Esophagus squamous epithelium (tissue), 5 donors: ENCODE measurements at regions not wholly inside any gene's neighbourhood (a gene's known extent, or its start where the extent isn't known, plus 50 kb on each side); places are given as distances from the start of the nearest gene placed in this dataset.
"Not testable (repeated sequence)": the region's sequence is repeated elsewhere in the genome, so short reads cannot be mapped to it uniquely, and the experiment has no call there.

Source experiments
- DNase-seq: peaks from one replicate; lab custom pipeline; 2025; lab: John Stamatoyannopoulos, UW
- H3K27ac ChIP-seq, 4 donors: fragments of 200-600 bp; sonication (generic); one replicate each; pipeline ENCODE4 v1.5.1; 2016 to 2019; ENCODE audit warnings: mild to moderate bottlenecking in 1 of 4
- H3K27me3 ChIP-seq, 4 donors: fragments of 200-600 bp; sonication (generic); 1 replicate in 3 of 4; 2 replicates in 1 of 4; pipeline versions ENCODE4 v1.5.1 to v1.6.0; 2017 to 2021; ENCODE audit warnings: antibody characterized with exemption in 1 of 4
- H3K36me3 ChIP-seq, 3 donors: fragments of 200-600 bp; sonication (generic); one replicate each; pipeline ENCODE4 v1.5.1; 2016 to 2019
- H3K4me1 ChIP-seq, 3 donors: fragments of 200-600 bp; sonication (generic); one replicate each; pipeline ENCODE4 v1.5.1; 2017 to 2019
- H3K4me3 ChIP-seq, 4 donors: fragments of 200-600 bp; sonication (generic); 1 replicate in 3 of 4; 2 replicates in 1 of 4; pipeline ENCODE4 v1.5.1; 2016 to 2019; ENCODE audit warnings: mild to moderate bottlenecking in 2 of 4, moderate library complexity in 1 of 4
- H3K9me3 ChIP-seq, 3 donors: fragments of 200-600 bp; sonication (generic); one replicate each; pipeline ENCODE4 v1.5.1; 2016 to 2019
- CTCF ChIP-seq, 6 experiments: fragments of 450-650 bp in 4 of 6; fragments of 200-600 bp in 2 of 6; sonication (generic) in 2 of 6; IDR thresholded peaks; one replicate each; pipeline ENCODE4 v1.5.1; 2016 to 2019; ENCODE audit warnings: antibody characterized with exemption in 6 of 6, mild to moderate bottlenecking in 4 of 6, moderate library complexity in 4 of 6
- POLR2A ChIP-seq, 4 donors: fragments of 450-650 bp; IDR thresholded peaks; one replicate each; pipeline ENCODE4 v1.6.1; 2017; ENCODE audit warnings: antibody characterized with exemption in 4 of 4, mild to moderate bottlenecking in 4 of 4, moderate library complexity in 3 of 4
- WGBS, 2 donors: methylation state at CpG; one replicate each; pipeline ENCODE4 v1.1.5; 2018; 5-methylcytosine and 5-hydroxymethylcytosine counted together
- intact Hi-C: fragments of 100-400 bp; cut with DNase I; formaldehyde crosslinking; loops from one replicate; pipeline ENCODE4 v1.15.0; 2022
- donor health status: DM: yes; HTN: yes; CAD: no.

DNA sequence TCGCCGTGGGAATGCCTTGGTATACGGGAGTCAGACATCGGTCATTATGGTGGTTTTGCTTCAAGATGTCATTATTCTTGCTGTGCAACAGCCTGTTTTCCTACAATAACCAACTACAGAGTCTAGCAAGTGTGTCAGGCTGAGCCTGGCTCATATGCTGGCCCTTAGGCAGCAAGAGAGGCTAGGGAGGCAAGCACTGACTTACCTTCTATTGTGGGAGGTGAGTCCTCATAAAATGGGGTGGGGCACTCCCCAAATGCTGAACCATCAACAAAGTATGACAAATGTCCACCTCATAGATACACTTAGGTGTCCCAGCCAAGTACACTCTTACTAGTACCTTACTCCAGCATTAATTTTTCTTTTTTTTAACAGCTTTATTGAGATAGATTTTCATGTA is 77.0 kb upstream of the ATL2 start:
- TF ChIP-seq POLR2A (IDR thresholded peaks at IDR 0.05) (no peak), CTCF (IDR thresholded peaks at IDR 0.05) (no peak)
- 60 to 75% methylated on average over 4 of the region's 4 CpGs for WGBS, 2 donors
- Histone ChIP-seq H3K27me3 (no peaks in the 10 kb centered on the region), H3K4me1 (peaks cover 1 to 31% (median 9%) of the 10 kb centered on the region in 3 donors), H3K36me3 (no peaks in the 10 kb centered on the region), H3K9me3 (no peaks in the 10 kb centered on the region), H3K4me3 (no peak overlapping the region), H3K27ac (peak overlapping the region in 3 of 4 donors; percentile 34 to 73 (median 59))
- no peak for DNase-seq
- intact Hi-C loops, result no loop called here

DNA sequence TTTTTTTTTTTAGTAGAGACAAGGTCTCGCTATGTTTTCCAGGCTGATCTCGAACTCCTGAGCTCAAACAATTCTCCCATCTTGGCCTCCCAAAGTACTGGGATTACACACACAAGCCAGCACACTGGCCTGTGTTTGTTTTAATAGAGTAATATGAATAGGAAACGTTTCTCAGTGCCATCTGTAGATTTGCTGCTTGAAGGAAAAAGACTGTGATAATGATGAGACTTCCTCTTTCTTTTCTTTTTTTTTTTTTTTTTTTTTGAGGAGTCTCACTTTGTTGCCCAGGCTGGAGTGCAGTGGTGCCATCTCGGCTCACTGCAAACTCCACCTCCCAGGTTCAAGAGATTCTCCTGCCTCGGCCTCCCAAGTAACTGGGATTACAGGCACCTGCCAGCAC is 74.7 kb upstream of the ATL2 start:
- DNase-seq, H3K9me3 ChIP-seq, H3K36me3 ChIP-seq, intact Hi-C loops, H3K27me3 ChIP-seq, H3K27ac ChIP-seq, H3K4me3 ChIP-seq: not testable (repeated sequence)
- 20 to 75% methylated on average over 1 to 2 of the region's 5 CpGs for WGBS, 2 donors
- peaks cover 5 to 54% (median 23%) of the 10 kb centered on the region in 3 donors for H3K4me1 ChIP-seq

GRCh38 chr2:38450509-38450908 is 73.4 kb upstream of the ATL2 start:
- TF ChIP-seq CTCF (IDR thresholded peaks at IDR 0.05), result no peak
- TF ChIP-seq POLR2A (IDR thresholded peaks at IDR 0.05), result no peak
- WGBS, 2 donors, result 73 to 86% methylated on average over 2 of the region's 2 CpGs
- intact Hi-C loops, result no loop called here
- Histone ChIP-seq H3K27me3 (no peaks in the 10 kb centered on the region), H3K27ac (no peak overlapping the region), H3K9me3 (no peaks in the 10 kb centered on the region), H3K36me3 (no peaks in the 10 kb centered on the region), H3K4me3 (no peak overlapping the region), H3K4me1 (peaks cover 8 to 66% (median 26%) of the 10 kb centered on the region in 3 donors)
- no peak for DNase-seq

GRCh38 chr2:38448692-38449410 is 71.8 kb upstream of the ATL2 start:
- H3K27me3 ChIP-seq, result no peaks in the 10 kb centered on the region
- peak overlapping the region; percentile 74 to 86 (median 80) for H3K27ac ChIP-seq
- H3K4me1 ChIP-seq, result peaks cover 8 to 72% (median 27%) of the 10 kb centered on the region in 3 donors
- TF ChIP-seq POLR2A (IDR thresholded peaks at IDR 0.05) (no peak), CTCF (IDR thresholded peaks at IDR 0.05) (no peak)
- H3K4me3 ChIP-seq, result no peak overlapping the region
- intact Hi-C loops, result loop anchor here (10.0 kb wide), 1 partner anchor 74 kb away; the partner anchor contains the start of gene ATL2
- no peaks in the 10 kb centered on the region for H3K9me3 ChIP-seq
- WGBS, 2 donors, result 57 to 79% methylated on average over 6 of the region's 6 CpGs
- no peak for DNase-seq
- no peaks in the 10 kb centered on the region for H3K36me3 ChIP-seq

DNA sequence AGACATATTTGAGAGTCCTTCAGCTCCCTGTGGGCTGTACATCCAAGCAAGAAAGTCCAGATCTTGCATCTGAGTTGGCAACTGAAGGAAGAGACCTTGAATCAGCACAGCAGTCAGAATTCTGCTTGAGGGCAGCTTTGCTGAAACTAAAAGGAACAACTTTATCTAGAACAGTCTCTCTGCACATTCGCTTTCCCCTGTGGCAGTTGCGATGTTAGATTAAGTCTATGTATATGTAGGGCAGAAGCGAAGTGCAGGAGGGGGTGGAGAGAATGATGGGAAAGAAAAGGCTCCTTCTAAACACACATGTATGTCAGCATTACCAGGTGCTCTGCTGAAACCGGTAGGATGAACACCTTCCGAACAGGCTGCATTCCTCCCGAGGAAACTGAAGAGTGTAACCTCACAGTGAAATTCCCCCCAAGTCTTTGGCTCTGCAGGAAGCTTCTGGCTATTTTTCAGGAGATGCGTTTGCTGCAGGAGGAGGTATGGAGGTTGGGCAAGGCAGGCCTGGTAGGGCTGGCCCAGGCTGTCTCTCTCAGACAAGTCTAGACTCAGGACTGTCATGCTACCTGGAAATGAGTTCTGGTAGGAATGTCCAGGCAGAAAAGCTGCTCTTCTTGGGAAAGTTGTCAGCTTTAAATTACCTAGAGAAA is 70.0 kb upstream of the ATL2 start:
- WGBS, 2 donors, result 35 to 40% methylated on average over 6 to 7 of the region's 7 CpGs
- Histone ChIP-seq H3K27me3 (no peaks in the 10 kb centered on the region), H3K9me3 (no peaks in the 10 kb centered on the region), H3K4me1 (peaks cover 13 to 84% (median 45%) of the 10 kb centered on the region in 3 donors), H3K4me3 (peak overlapping the region; percentile 11 to 33 (median 18)), H3K36me3 (no peaks in the 10 kb centered on the region), H3K27ac (peak overlapping the region; percentile 74 to 86 (median 80))
- intact Hi-C loops, result loop anchor here (10.0 kb wide), 1 partner anchor 72 kb away; the partner anchor contains the start of gene ATL2
- DNase-seq, result no peak
- TF ChIP-seq POLR2A (IDR thresholded peaks at IDR 0.05) (no peak), CTCF (IDR thresholded peaks at IDR 0.05) (no peak)
